ENCODE measurements at regions not wholly inside any gene's neighbourhood (a gene's known extent, or its start where the extent isn't known, plus 50 kb on each side); places are given as distances from the start of the nearest gene placed in this dataset.
A peak's percentile ranks its signal among the peaks of the same experiment; 100 is the strongest.

- no peak overlapping the region for H3K4me2 ChIP-seq (ENCODE audit: insufficient read depth, low read length)
- no peak for TF ChIP-seq CTCF (IDR thresholded peaks at IDR 0.05; ENCODE audit: extremely low read depth, low read depth, low read length)
- DNase-seq (ENCODE audit: insufficient read length, low spot score, missing footprints): no peak
Observed at GRCh38 chr3:152172460-152172859, 96.3 kb upstream of the MBNL1 start.

GRCh38 chr3:152173627-152174026 is 95.1 kb upstream of the MBNL1 start:
- peaks cover 36% of the 10 kb centered on the region for H3K4me1 ChIP-seq (ENCODE audit: insufficient read depth, low read length)
- H3K79me2 ChIP-seq (ENCODE audit: insufficient read depth, low read length): no peaks in the 10 kb centered on the region
- no peaks in the 10 kb centered on the region for H3K27me3 ChIP-seq (ENCODE audit: insufficient read depth, low read length)
- DNase-seq (ENCODE audit: insufficient read length, low spot score, missing footprints): no peak
- no peaks in the 10 kb centered on the region for H3K9me3 ChIP-seq (ENCODE audit: low read depth, low read length)
- H3K27ac ChIP-seq (ENCODE audit: low read depth, low read length): no peak overlapping the region
- H3K4me3 ChIP-seq (ENCODE audit: insufficient read depth, low read length): no peak overlapping the region
- H3K4me2 ChIP-seq (ENCODE audit: insufficient read depth, low read length): no peak overlapping the region
- no peaks in the 10 kb centered on the region for H4K20me1 ChIP-seq (ENCODE audit: insufficient read depth, low read length)
- H2AFZ ChIP-seq (ENCODE audit: low read length): no peak overlapping the region
- TF ChIP-seq CTCF (IDR thresholded peaks at IDR 0.05; ENCODE audit: extremely low read depth, low read depth, low read length): no peak
- H3K36me3 ChIP-seq (ENCODE audit: insufficient read depth, low read length): no peaks in the 10 kb centered on the region

More at GRCh38 chr3:152172460-152172859, 96.3 kb upstream of the MBNL1 start:
- no peaks in the 10 kb centered on the region for H3K36me3 ChIP-seq (ENCODE audit: insufficient read depth, low read length)
- no peak overlapping the region for H3K27ac ChIP-seq (ENCODE audit: low read depth, low read length)
- no peaks in the 10 kb centered on the region for H3K9me3 ChIP-seq (ENCODE audit: low read depth, low read length)
- H3K4me3 ChIP-seq (ENCODE audit: insufficient read depth, low read length): no peak overlapping the region
- peaks cover 31% of the 10 kb centered on the region for H3K4me1 ChIP-seq (ENCODE audit: insufficient read depth, low read length)
- no peaks in the 10 kb centered on the region for H3K27me3 ChIP-seq (ENCODE audit: insufficient read depth, low read length)
- no peaks in the 10 kb centered on the region for H3K79me2 ChIP-seq (ENCODE audit: insufficient read depth, low read length)
- no peak overlapping the region for H2AFZ ChIP-seq (ENCODE audit: low read length)
- no peaks in the 10 kb centered on the region for H4K20me1 ChIP-seq (ENCODE audit: insufficient read depth, low read length)

GRCh38 chr3:152174876-152175527 is 93.7 kb upstream of the MBNL1 start:
- peak overlapping the region; percentile 69 for H3K4me2 ChIP-seq (ENCODE audit: insufficient read depth, low read length)
- H3K36me3 ChIP-seq (ENCODE audit: insufficient read depth, low read length): no peaks in the 10 kb centered on the region
- no peak for DNase-seq (ENCODE audit: insufficient read length, low spot score, missing footprints)
- TF ChIP-seq CTCF (IDR thresholded peaks at IDR 0.05; ENCODE audit: extremely low read depth, low read depth, low read length): no peak
- H3K9me3 ChIP-seq (ENCODE audit: low read depth, low read length): no peaks in the 10 kb centered on the region
- H3K79me2 ChIP-seq (ENCODE audit: insufficient read depth, low read length): no peaks in the 10 kb centered on the region
- peak overlapping the region; percentile 17 for H3K4me3 ChIP-seq (ENCODE audit: insufficient read depth, low read length)
- peak overlapping the region; percentile 73 for H3K27ac ChIP-seq (ENCODE audit: low read depth, low read length)
- H4K20me1 ChIP-seq (ENCODE audit: insufficient read depth, low read length): no peaks in the 10 kb centered on the region
- H3K4me1 ChIP-seq (ENCODE audit: insufficient read depth, low read length): peaks cover 36% of the 10 kb centered on the region
- no peaks in the 10 kb centered on the region for H3K27me3 ChIP-seq (ENCODE audit: insufficient read depth, low read length)
- no peak overlapping the region for H2AFZ ChIP-seq (ENCODE audit: low read length)

- H3K27me3 ChIP-seq (ENCODE audit: insufficient read depth, low read length): no peaks in the 10 kb centered on the region
- peak overlapping the region; percentile 69 for H3K4me2 ChIP-seq (ENCODE audit: insufficient read depth, low read length)
- H4K20me1 ChIP-seq (ENCODE audit: insufficient read depth, low read length): no peaks in the 10 kb centered on the region
- peak overlapping the region; percentile 73 for H3K27ac ChIP-seq (ENCODE audit: low read depth, low read length)
- no peak for TF ChIP-seq CTCF (IDR thresholded peaks at IDR 0.05; ENCODE audit: extremely low read depth, low read depth, low read length)
- H3K4me3 ChIP-seq (ENCODE audit: insufficient read depth, low read length): peak overlapping the region; percentile 17
- H3K9me3 ChIP-seq (ENCODE audit: low read depth, low read length): no peaks in the 10 kb centered on the region
- no peaks in the 10 kb centered on the region for H3K79me2 ChIP-seq (ENCODE audit: insufficient read depth, low read length)
- H2AFZ ChIP-seq (ENCODE audit: low read length): no peak overlapping the region
- DNase-seq (ENCODE audit: insufficient read length, low spot score, missing footprints): no peak
- no peaks in the 10 kb centered on the region for H3K36me3 ChIP-seq (ENCODE audit: insufficient read depth, low read length)
- H3K4me1 ChIP-seq (ENCODE audit: insufficient read depth, low read length): peaks cover 36% of the 10 kb centered on the region
Observed at GRCh38 chr3:152175528-152175889, 93.2 kb upstream of the MBNL1 start.
